K562 (cell line): ENCODE measurements at regions not wholly inside any gene's neighbourhood (a gene's known extent, or its start where the extent isn't known, plus 50 kb on each side); places are given as distances from the start of the nearest gene placed in this dataset.

ENCODE experiments used
- ADNP ChIP-seq: fragments of 200-800 bp; sonication (Bioruptor generic); IDR thresholded peaks from 2 replicates; pipeline ENCODE4 v1.6.1; 2016; ENCODE audit warnings: missing genetic modification characterization, missing compliant biosample characterization
- DNMT1 ChIP-seq: fragments of 450-650 bp; IDR thresholded peaks from 2 replicates; pipeline ENCODE4 v1.6.1; 2016; ENCODE audit warnings: antibody characterized with exemption, mild to moderate bottlenecking
- JUNB ChIP-seq: fragments of 450-650 bp; formaldehyde crosslinking; conservative IDR thresholded peaks from 2 replicates; pipeline ENCODE4 v1.4.0; 2020; ENCODE audit warnings: mild to moderate bottlenecking
- KAT2B ChIP-seq: IDR thresholded peaks from one replicate; pipeline ENCODE4 v1.6.1; 2012; ENCODE audit warnings: low read depth, mild to moderate bottlenecking, control low read depth, inconsistent platforms, low read length, moderate library complexity
- SIN3B ChIP-seq: fragments of 450-650 bp; IDR thresholded peaks from 2 replicates; pipeline ENCODE4 v1.6.1; 2017; ENCODE audit warnings: low read depth, mild to moderate bottlenecking, moderate library complexity

GRCh38 chr2:880201-880970 is 70.3 kb upstream of the SNTG2 start:
- TF ChIP-seq DNMT1 (no peak), ADNP (tag) (no peak), KAT2B (no peak), SIN3B (no peak), JUNB (CRISPR knock-in tag) (no peak)
